GM12878 (cell line): ENCODE measurements at regions not wholly inside any gene's neighbourhood (a gene's known extent, or its start where the extent isn't known, plus 50 kb on each side); places are given as distances from the start of the nearest gene placed in this dataset.

Experiments used
- ASH2L ChIP-seq: fragments of 300-600, 200-600 bp; sonication (generic); IDR thresholded peaks from 2 replicates; pipeline ENCODE4 v1.6.1; 2017; ENCODE audit warnings: low read depth, mild to moderate bottlenecking, borderline replicate concordance
- CTCF ChIP-seq, 3 experiments: IDR thresholded peaks in 2 of 3; conservative IDR thresholded peaks in 1 of 3; 2 replicates each; pipeline ENCODE4 v1.5.1; 2011; ENCODE audit warnings: low read depth in 3 of 3, low read length in 3 of 3, mild to moderate bottlenecking in 3 of 3, control low read depth in 2 of 3, moderate library complexity in 2 of 3, inconsistent platforms in 1 of 3, mixed read lengths in 1 of 3; ENCODE audit not compliant: control insufficient read depth in 2 of 3, insufficient read depth in 1 of 3; ENCODE audit errors: extremely low read depth in 1 of 3
- EP300 ChIP-seq, 2 experiments: fragments of 150-350 bp in 1 of 2; IDR thresholded peaks; 2 replicates each; pipeline ENCODE4 v1.6.1; 2011 to 2012; ENCODE audit warnings: low read depth in 2 of 2, low read length in 2 of 2, borderline replicate concordance in 1 of 2, improper control_type of control experiment in 1 of 2, inconsistent platforms in 1 of 2; ENCODE audit not compliant: control insufficient read depth in 1 of 2
- MXI1 ChIP-seq: fragments of 150-350 bp; IDR thresholded peaks from 2 replicates; pipeline ENCODE4 v1.6.1; 2011; ENCODE audit warnings: low read depth, mild to moderate bottlenecking, inconsistent platforms, low read length, improper control_type of control experiment
- POLR2AphosphoS5 ChIP-seq: IDR thresholded peaks from 2 replicates; pipeline ENCODE4 v1.6.1; 2011; ENCODE audit warnings: mild to moderate bottlenecking, low read length, inconsistent platforms
- ZNF384 ChIP-seq: IDR thresholded peaks from 2 replicates; pipeline ENCODE4 v1.6.1; 2012; ENCODE audit warnings: low read depth, mild to moderate bottlenecking, low read length, improper control_type of control experiment, borderline replicate concordance
- TF ChIP-seq, protein P1 (sequence below): IDR thresholded peaks from 2 replicates; pipeline ENCODE4 v1.6.1; 2012; ENCODE audit warnings: low read depth, low read length, improper control_type of control experiment

- no peak for TF ChIP-seq POLR2AphosphoS5
- no peak for TF ChIP-seq CTCF (IDR thresholded peaks at IDR 0.05 in 2 of 3, conservative IDR thresholded peaks at IDR 0.05 in 1 of 3; ENCODE audit: control insufficient read depth in 2 of 3, extremely low read depth in 1 of 3, insufficient read depth in 1 of 3, low read depth in 3 of 3, low read length in 3 of 3)
- TF ChIP-seq EP300 (IDR thresholded peaks at IDR 0.05; ENCODE audit: borderline replicate concordance in 1 of 2, control insufficient read depth in 1 of 2, low read depth in 2 of 2, low read length in 2 of 2): no peak
- TF ChIP-seq, protein P1, sequence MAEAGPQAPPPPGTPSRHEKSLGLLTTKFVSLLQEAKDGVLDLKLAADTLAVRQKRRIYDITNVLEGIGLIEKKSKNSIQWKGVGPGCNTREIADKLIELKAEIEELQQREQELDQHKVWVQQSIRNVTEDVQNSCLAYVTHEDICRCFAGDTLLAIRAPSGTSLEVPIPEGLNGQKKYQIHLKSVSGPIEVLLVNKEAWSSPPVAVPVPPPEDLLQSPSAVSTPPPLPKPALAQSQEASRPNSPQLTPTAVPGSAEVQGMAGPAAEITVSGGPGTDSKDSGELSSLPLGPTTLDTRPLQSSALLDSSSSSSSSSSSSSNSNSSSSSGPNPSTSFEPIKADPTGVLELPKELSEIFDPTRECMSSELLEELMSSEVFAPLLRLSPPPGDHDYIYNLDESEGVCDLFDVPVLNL: no peak
- no peak for TF ChIP-seq ASH2L
- no peak for TF ChIP-seq MXI1
- TF ChIP-seq ZNF384: no peak
Observed at GRCh38 chr11:122516686-122517085, 138.8 kb upstream of the UBASH3B start.
